ENCODE measurements at regions not wholly inside any gene's neighbourhood (a gene's known extent, or its start where the extent isn't known, plus 50 kb on each side); places are given as distances from the start of the nearest gene placed in this dataset.

DNA sequence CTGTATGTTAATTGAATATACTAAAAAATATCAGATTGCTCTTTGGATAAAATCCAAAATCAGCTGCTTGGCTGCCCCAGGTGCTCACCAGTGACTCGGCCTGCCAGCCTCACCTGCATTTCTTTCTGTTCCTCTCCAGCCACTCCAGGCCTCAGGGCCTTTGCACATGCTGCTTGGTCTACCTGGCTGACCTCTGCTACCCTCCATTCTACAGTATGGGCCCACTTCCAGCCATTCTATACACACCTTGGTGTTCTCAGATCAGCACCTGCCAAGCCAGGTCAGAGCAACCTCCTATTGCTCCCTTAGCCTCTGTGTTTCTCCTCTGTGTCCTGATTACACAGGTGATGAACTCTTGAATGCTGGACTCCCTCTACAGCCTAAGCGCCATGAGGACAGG lies 106.6 kb upstream of the TWIST2 start:
- DNase-seq (ENCODE audit: low read depth, low spot score), result no peak
- no peak overlapping the region for H3K4me3 ChIP-seq (ENCODE audit: low read depth, low read length)
- CTCF ChIA-PET, result no interaction called here
- POLR2A ChIA-PET, result no interaction called here
- TF ChIP-seq, protein P1, sequence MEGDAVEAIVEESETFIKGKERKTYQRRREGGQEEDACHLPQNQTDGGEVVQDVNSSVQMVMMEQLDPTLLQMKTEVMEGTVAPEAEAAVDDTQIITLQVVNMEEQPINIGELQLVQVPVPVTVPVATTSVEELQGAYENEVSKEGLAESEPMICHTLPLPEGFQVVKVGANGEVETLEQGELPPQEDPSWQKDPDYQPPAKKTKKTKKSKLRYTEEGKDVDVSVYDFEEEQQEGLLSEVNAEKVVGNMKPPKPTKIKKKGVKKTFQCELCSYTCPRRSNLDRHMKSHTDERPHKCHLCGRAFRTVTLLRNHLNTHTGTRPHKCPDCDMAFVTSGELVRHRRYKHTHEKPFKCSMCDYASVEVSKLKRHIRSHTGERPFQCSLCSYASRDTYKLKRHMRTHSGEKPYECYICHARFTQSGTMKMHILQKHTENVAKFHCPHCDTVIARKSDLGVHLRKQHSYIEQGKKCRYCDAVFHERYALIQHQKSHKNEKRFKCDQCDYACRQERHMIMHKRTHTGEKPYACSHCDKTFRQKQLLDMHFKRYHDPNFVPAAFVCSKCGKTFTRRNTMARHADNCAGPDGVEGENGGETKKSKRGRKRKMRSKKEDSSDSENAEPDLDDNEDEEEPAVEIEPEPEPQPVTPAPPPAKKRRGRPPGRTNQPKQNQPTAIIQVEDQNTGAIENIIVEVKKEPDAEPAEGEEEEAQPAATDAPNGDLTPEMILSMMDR (IDR thresholded peaks at IDR 0.05; ENCODE audit: insufficient read depth, low read length, missing control alignments), result no peak

- TF ChIP-seq, protein P1 (IDR thresholded peaks at IDR 0.05; ENCODE audit: insufficient read depth, low read length, missing control alignments), result no peak
- no peak for DNase-seq (ENCODE audit: low read depth, low spot score)
- ChIA-PET CTCF (no interaction called here), POLR2A (no interaction called here)
- H3K4me3 ChIP-seq (ENCODE audit: low read depth, low read length), result no peak overlapping the region
Observed at GRCh38 chr2:238742066-238742465, 105.8 kb upstream of the TWIST2 start.

GRCh38 chr2:238742664-238743063 lies 105.2 kb upstream of the TWIST2 start:
- CTCF ChIA-PET, result no interaction called here
- POLR2A ChIA-PET, result no interaction called here
- no peak for DNase-seq (ENCODE audit: low read depth, low spot score)
- no peak overlapping the region for H3K4me3 ChIP-seq (ENCODE audit: low read depth, low read length)
- TF ChIP-seq, protein P1 (IDR thresholded peaks at IDR 0.05; ENCODE audit: insufficient read depth, low read length, missing control alignments), result no peak

- ChIA-PET CTCF (no interaction called here), POLR2A (no interaction called here)
- DNase-seq (ENCODE audit: low read depth, low spot score), result no peak
- H3K4me3 ChIP-seq (ENCODE audit: low read depth, low read length), result no peak overlapping the region
- TF ChIP-seq, protein P1 (IDR thresholded peaks at IDR 0.05; ENCODE audit: insufficient read depth, low read length, missing control alignments), result no peak
Observed at GRCh38 chr2:238743243-238744065, 104.4 kb upstream of the TWIST2 start.

DNA sequence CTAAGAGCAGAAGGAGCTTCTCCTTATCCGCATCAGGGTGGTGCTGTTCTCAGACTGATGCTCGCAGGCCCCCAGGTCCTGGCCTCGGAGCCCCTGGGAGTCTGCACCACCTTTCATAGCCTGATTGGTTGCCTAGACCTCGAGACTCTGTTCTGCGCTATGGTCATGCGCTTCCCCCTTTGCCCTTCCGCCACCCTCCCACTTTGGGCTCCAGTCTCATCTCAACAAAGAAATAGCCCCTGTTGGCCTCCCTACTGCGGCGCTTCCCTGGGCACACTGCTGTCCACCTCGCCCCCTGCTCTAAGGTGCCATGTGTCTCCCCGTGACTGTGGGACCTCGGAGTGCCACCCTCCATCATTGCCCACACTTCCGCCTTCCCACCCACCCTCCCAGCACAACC lies 102.9 kb upstream of the TWIST2 start:
- ChIA-PET CTCF (no interaction called here), POLR2A (no interaction called here)
- no peak overlapping the region for H3K4me3 ChIP-seq (ENCODE audit: low read depth, low read length)
- DNase-seq (ENCODE audit: low read depth, low spot score), result no peak
- TF ChIP-seq, protein P1 (IDR thresholded peaks at IDR 0.05; ENCODE audit: insufficient read depth, low read length, missing control alignments), result no peak

DNA sequence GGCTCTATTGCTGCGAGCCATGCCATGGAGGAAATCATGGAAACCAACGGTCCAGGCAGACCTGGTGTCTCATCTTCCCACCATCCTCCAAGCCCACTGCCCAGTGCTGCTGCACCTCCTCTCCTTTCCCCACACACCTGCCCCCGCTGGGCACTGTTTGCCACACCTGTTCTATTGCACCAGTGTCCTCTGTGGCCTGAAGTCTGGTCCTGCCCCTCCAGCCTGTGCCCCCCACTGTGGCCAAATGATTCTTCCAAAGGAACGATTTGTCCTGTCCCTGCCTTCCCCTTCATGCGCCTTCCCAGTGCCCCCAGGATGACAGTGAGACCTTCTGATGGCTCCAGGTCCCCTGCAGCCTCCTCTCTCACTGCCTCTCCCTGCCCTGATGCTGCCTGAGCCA lies 101.9 kb upstream of the TWIST2 start:
- CTCF ChIA-PET, result no interaction called here
- TF ChIP-seq, protein P1 (IDR thresholded peaks at IDR 0.05; ENCODE audit: insufficient read depth, low read length, missing control alignments), result no peak
- POLR2A ChIA-PET, result no interaction called here
- DNase-seq (ENCODE audit: low read depth, low spot score), result no peak
- H3K4me3 ChIP-seq (ENCODE audit: low read depth, low read length), result no peak overlapping the region
